Smooth muscle cell (in vitro differentiated cells): ENCODE measurements at regions not wholly inside any gene's neighbourhood (a gene's known extent, or its start where the extent isn't known, plus 50 kb on each side); places are given as distances from the start of the nearest gene placed in this dataset.

Experiments
- DNase-seq: peaks from one replicate; lab custom pipeline; 2025; ENCODE audit not compliant: unreplicated experiment; lab: John Stamatoyannopoulos, UW
- H2AFZ ChIP-seq: fragments of 200-600 bp; sonication (generic); 2 replicates; pipeline ENCODE4 v1.6.0; 2016; ENCODE audit warnings: antibody characterized with exemption, low read depth, mild to moderate bottlenecking
- H3F3A ChIP-seq: fragments of 200-600 bp; sonication (generic); 2 replicates; pipeline ENCODE4 v1.6.0; 2017; ENCODE audit warnings: antibody characterized with exemption, low read depth
- H3K27ac ChIP-seq: fragments of 200-600 bp; sonication (generic); 2 replicates; pipeline ENCODE4 v1.5.1; 2016; ENCODE audit warnings: low read depth, mild to moderate bottlenecking
- H3K27me3 ChIP-seq: fragments of 200-600 bp; sonication (generic); 2 replicates; pipeline ENCODE4 v1.6.1; 2016; ENCODE audit warnings: low read depth, mild to moderate bottlenecking
- H3K36me3 ChIP-seq: fragments of 200-600 bp; sonication (generic); 2 replicates; pipeline ENCODE4 v1.5.1; 2016; ENCODE audit warnings: low read depth
- H3K4me1 ChIP-seq: fragments of 200-600 bp; sonication (generic); 2 replicates; pipeline ENCODE4 v1.5.1; 2016; ENCODE audit warnings: low read depth
- H3K4me2 ChIP-seq: fragments of 200-600 bp; sonication (generic); 2 replicates; pipeline ENCODE4 v1.6.0; 2016; ENCODE audit warnings: mild to moderate bottlenecking
- H3K4me3 ChIP-seq: fragments of 200-600 bp; sonication (generic); 2 replicates; pipeline ENCODE4 v1.5.1; 2016; ENCODE audit warnings: mild to moderate bottlenecking
- H3K79me2 ChIP-seq: fragments of 200-600 bp; sonication (generic); 2 replicates; pipeline ENCODE4 v1.6.0; 2016; ENCODE audit warnings: low read depth, mild to moderate bottlenecking
- H3K9ac ChIP-seq: fragments of 200-600 bp; sonication (generic); 2 replicates; pipeline ENCODE4 v1.6.0; 2016; ENCODE audit warnings: low read depth
- H3K9me3 ChIP-seq: fragments of 200-600 bp; sonication (generic); replicated peaks from 2 replicates; pipeline ENCODE4 v1.5.1; 2016; ENCODE audit warnings: low read depth
- H4K20me1 ChIP-seq: fragments of 200-600 bp; sonication (generic); 2 replicates; pipeline ENCODE4 v1.6.0; 2016; ENCODE audit warnings: low read depth
- CTCF ChIP-seq: fragments of 200-600 bp; sonication (generic); IDR thresholded peaks from 2 replicates; pipeline ENCODE4 v1.5.1; 2017; ENCODE audit warnings: borderline replicate concordance, mild to moderate bottlenecking, antibody characterized with exemption; ENCODE audit not compliant: insufficient read depth, poor library complexity, severe bottlenecking
- WGBS: methylation state at CpG from one replicate; pipeline ENCODE4 v1.1.7; 2016; ENCODE audit warnings: low lambda C conversion rate; 5-methylcytosine and 5-hydroxymethylcytosine counted together

DNA sequence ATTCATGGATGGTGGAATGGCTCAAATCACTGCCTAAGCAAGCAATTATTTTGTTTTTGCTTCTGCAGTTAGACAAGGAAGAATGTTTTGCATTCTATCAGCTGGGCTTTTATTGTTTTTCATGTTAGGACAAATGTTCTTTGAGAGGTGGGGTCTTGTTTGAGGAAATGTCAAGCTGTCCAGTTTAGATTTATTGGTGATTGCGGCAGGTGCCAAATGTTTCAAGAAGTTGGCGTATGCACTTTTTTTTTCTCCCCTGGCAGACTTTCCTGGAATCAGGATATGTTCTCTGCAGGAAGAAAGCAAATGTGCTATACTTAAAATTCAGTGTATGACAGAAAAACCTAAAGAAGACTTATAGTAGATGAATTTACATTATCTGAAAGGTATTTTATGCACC lies 81.0 kb upstream of the JAG1 start:
- no peak for DNase-seq

GRCh38 chr20:10758446-10758845 lies 84.6 kb upstream of the JAG1 start:
- Histone ChIP-seq H3K4me3 (no peak overlapping the region), H3F3A (no peaks in the 10 kb centered on the region), H3K36me3 (no peaks in the 10 kb centered on the region), H3K4me1 (peaks cover 10% of the 10 kb centered on the region), H4K20me1 (no peaks in the 10 kb centered on the region), H3K79me2 (no peaks in the 10 kb centered on the region), H3K9ac (no peak overlapping the region), H3K9me3 (no peaks in the 10 kb centered on the region), H3K27ac (no peak overlapping the region), H2AFZ (no peak overlapping the region), H3K4me2 (no peak overlapping the region), H3K27me3 (no peaks in the 10 kb centered on the region)
- no peak for DNase-seq
- no peak for TF ChIP-seq CTCF
- 85% methylated on average over 4 of the region's 4 CpGs for WGBS

More for the DNA sequence above, 81.0 kb upstream of the JAG1 start:
- Histone ChIP-seq H3K9me3 (no peaks in the 10 kb centered on the region), H3K9ac (no peak overlapping the region), H3K27ac (no peak overlapping the region), H3K4me3 (no peak overlapping the region), H3K4me2 (no peak overlapping the region), H3K36me3 (no peaks in the 10 kb centered on the region), H2AFZ (no peak overlapping the region), H3K79me2 (no peaks in the 10 kb centered on the region), H4K20me1 (no peaks in the 10 kb centered on the region), H3K27me3 (no peaks in the 10 kb centered on the region), H3K4me1 (no peaks in the 10 kb centered on the region), H3F3A (no peaks in the 10 kb centered on the region)
- TF ChIP-seq CTCF = no peak
- 86% methylated on average over 2 of the region's 2 CpGs for WGBS

GRCh38 chr20:10761232-10761631 lies 87.4 kb upstream of the JAG1 start:
- H3K9ac ChIP-seq = no peak overlapping the region
- H3K9me3 ChIP-seq = no peaks in the 10 kb centered on the region
- H3K4me1 ChIP-seq = peaks cover 10% of the 10 kb centered on the region
- H3K4me2 ChIP-seq = no peak overlapping the region
- H3K27me3 ChIP-seq = no peaks in the 10 kb centered on the region
- no peak overlapping the region for H3K4me3 ChIP-seq
- H3K79me2 ChIP-seq = no peaks in the 10 kb centered on the region
- no peaks in the 10 kb centered on the region for H3F3A ChIP-seq
- TF ChIP-seq CTCF = no peak
- H2AFZ ChIP-seq = no peak overlapping the region
- peak overlapping the region; percentile 53 for H3K27ac ChIP-seq
- WGBS = 62% methylated on average over 8 of the region's 8 CpGs
- H4K20me1 ChIP-seq = no peaks in the 10 kb centered on the region
- H3K36me3 ChIP-seq = no peaks in the 10 kb centered on the region
- no peak for DNase-seq

DNA sequence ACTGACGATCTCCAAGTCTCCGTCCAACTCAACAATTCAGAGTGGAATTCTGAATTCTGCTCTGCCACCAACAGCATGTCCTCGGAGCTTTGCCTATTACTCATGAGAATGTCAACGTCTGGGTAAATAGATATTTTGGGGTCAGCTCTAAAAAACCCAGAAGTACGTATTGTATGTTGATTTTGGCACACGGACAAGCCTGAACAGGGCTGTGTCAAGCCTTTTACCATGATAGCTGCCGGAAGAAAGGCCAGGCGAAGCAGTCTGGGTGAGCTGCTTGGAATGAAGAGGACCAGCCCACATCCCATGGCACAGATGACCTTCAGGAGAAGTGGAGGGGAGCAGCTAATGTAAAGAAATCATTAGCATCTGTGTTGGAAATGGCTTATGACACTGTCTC lies 88.0 kb upstream of the JAG1 start:
- no peak overlapping the region for H3K4me2 ChIP-seq
- WGBS = 71% methylated on average over 8 of the region's 8 CpGs
- no peaks in the 10 kb centered on the region for H3K79me2 ChIP-seq
- DNase-seq = no peak
- no peak overlapping the region for H3K9ac ChIP-seq
- H2AFZ ChIP-seq = no peak overlapping the region
- H4K20me1 ChIP-seq = no peaks in the 10 kb centered on the region
- no peak overlapping the region for H3K4me3 ChIP-seq
- H3K9me3 ChIP-seq = no peaks in the 10 kb centered on the region
- no peaks in the 10 kb centered on the region for H3K27me3 ChIP-seq
- peak overlapping the region; percentile 45 for H3K27ac ChIP-seq
- peaks cover 10% of the 10 kb centered on the region for H3K4me1 ChIP-seq
- TF ChIP-seq CTCF = no peak
- H3K36me3 ChIP-seq = no peaks in the 10 kb centered on the region
- no peaks in the 10 kb centered on the region for H3F3A ChIP-seq
